ENCODE measurements at regions not wholly inside any gene's neighbourhood (a gene's known extent, or its start where the extent isn't known, plus 50 kb on each side); places are given as distances from the start of the nearest gene placed in this dataset.

DNA sequence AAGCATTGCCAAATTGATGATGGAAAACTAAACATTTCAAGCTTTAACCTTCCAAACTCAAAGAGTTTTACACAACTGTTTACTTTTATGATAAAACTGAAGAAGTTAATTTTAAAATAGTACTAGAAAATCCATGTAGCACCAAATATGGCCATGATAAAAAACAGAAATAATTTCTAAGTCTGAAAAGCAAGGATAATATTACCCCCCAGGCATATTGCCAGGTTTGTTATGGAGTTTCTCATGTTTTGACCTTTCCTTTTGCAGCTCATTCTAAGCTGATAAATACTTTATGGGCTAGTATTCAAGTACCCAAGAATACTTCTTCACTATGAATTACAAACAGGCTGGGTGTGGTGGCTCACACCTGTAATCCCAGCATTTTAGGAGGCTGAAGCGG is 209.9 kb upstream of the ZFP64 start:
- no peak for DNase-seq (ENCODE audit: low read depth)

GRCh38 chr20:52399352-52399751 is 207.8 kb upstream of the ZFP64 start:
- DNase-seq (ENCODE audit: low read depth) = no peak

DNA sequence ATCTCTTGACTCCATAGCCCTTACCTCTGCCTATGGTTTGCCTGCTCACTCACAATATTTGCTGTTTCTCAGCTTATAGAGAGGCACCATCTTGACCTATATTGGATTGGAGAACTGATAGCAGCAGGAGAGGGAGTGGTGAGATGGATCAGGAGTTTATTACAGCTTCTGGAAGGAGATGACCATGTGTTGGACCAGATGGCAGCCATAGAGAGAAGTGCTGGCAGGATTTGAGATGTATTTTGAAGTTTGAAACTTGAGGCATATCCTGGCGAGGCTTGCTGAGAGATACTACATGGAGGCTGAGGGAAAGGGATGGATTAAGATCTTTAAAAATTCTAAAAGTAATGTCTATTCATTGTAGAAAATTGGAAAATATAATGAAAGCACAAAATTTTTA is 198.0 kb upstream of the ZFP64 start:
- DNase-seq (ENCODE audit: low read depth) = no peak

GRCh38 chr20:52383995-52384621 is 192.5 kb upstream of the ZFP64 start:
- DNase-seq (ENCODE audit: low read depth) = no peak

DNA sequence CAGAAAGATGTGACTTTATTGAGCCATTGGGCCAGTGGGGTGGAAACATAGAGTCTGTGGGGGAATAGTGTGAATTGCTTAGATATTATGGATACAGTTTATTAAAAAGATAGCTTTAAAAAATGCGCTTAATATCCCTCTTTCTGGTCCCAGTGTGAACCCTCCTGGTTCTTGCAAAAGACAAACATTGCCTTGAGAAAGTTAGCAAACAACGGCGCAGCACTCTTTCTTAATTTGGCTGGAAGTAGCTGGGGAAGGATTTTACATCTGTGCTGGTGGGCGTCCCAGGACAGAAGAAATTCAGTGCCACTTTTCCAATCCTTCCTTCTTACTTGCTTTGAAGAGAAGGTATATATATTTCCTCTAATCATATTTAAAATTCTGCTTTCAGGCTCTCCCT is 191.4 kb upstream of the ZFP64 start:
- DNase-seq (ENCODE audit: low read depth) = no peak

DNA sequence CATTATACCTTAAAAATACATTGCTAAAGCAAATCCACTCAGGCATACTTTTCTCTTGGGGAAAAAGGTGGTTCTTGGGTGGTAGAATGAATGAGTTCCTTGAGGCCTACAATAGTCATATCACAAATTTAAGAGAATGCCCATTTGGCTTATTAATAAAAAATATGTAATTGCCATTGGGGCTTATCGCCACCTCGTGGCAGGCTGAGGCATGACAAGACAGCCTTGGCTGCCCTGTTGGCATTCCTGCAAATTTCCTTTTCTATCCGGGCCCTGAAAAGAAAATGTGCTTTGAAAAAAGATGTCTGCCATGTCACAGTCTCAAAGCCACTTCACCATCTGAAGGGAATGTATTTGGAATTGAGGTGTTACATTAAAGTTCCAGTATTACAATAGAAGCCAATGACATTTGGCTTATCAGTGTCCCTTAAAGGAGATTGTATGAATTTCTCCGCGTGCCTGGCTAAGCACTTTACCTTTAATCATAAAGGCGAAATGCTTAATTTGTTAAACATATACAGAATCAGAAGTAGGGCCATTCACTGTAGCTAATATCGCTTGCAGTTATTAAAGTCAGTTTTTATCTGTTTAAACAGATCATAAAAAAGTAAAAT is 188.3 kb upstream of the ZFP64 start:
- DNase-seq (ENCODE audit: low read depth) = peak; percentile 4

- DNase-seq (ENCODE audit: low read depth) = no peak
Measured at GRCh38 chr20:52372169-52372568, 180.6 kb upstream of the ZFP64 start.

- DNase-seq (ENCODE audit: low read depth) = no peak
Measured at GRCh38 chr20:52365688-52366087, 174.1 kb upstream of the ZFP64 start.

DNA sequence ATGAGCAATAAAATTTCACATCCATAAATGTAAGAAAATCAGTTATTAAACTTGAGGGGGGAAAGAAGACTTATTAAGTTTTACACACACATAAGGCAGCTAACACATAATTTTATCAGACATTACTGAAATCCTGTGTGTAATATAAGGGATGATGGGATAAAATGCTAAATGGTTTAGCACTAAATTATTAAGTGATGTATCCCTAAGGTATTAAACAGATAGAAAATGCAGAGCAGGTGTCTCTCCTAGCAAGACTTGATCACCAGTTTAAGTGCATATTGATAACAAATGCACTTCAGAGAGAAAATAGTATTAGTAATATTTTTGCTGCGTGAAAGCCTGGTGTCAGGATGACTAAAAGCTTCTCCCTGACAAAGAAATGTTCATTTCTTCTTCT is 172.8 kb upstream of the ZFP64 start:
- DNase-seq (ENCODE audit: low read depth) = no peak

- DNase-seq (ENCODE audit: low read depth) = no peak
Measured at GRCh38 chr20:52361650-52362049, 170.1 kb upstream of the ZFP64 start.

GRCh38 chr20:52349806-52350205 is 158.2 kb upstream of the ZFP64 start:
- DNase-seq (ENCODE audit: low read depth) = no peak

DNA sequence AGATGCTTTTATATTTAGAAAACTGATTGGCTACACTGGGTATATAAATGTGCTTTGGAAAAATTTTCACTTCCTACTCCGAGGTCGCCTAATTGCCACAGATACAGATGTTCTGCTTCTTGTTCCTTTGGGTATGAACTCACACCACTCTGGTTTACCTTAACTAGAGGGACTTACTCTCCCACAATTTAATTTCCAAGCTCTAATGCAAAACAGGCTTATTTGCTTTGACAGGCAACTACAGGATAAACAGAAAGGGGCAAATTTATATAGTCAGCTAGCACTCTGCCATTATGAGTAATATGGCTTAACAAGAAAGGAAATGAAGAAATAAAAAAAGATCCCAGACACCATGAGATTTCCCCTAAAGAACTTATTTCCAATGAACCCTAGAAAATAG is 156.9 kb upstream of the ZFP64 start:
- no peak for DNase-seq (ENCODE audit: low read depth)

GRCh38 chr20:52346797-52347196 is 155.2 kb upstream of the ZFP64 start:
- no peak for DNase-seq (ENCODE audit: low read depth)

DNA sequence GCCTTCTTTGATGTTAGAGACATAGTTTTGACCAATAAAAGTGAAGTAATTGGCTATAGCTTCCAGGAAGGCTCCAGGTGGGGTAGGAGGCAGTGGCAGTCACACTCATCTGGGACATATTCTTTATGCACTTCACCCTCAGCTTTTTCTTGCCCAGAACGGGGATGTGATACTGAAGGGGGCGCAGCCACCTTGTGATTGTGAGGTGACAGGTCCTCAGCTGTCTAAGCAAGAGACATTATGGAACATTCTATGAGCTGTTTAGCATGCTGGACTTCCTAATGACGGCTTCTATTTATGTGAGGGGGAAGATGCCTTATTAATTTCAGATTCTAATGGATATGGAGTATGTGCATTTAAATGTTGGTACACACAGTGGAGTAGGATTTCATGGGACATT is 151.3 kb upstream of the ZFP64 start:
- no peak for DNase-seq (ENCODE audit: low read depth)

DNA sequence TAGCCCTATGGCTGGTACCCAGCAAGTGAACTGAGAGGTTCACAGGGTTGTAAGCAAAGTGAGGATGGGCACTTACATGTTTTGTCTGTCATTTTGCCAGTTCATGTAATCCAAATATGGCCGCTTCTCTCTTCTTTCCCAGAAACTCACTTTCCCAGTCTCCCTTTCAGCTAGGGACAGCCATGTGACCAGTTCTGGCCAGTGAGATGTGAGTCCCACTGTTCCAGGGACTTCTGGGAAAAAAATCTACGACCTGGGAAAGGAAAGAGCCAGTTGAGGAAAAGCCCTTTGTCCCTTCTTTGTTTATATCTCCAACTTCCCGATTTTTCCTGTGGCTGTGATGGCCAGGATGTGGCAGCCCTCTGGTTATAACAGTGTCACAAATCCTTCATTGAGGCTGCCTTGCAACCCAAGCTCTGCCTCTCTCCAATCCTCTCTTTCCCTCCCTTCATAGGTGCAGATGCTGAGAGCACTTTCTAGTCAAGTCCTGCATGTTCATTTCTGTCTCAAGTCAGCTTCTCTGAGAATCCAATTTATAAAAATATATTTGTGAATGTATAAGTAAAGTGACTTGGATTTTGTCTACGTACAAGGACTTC is 148.6 kb upstream of the ZFP64 start:
- peak; percentile 4 for DNase-seq (ENCODE audit: low read depth)

- no peak for DNase-seq (ENCODE audit: low read depth)
Measured at GRCh38 chr20:52332649-52333250, 141.2 kb upstream of the ZFP64 start.

DNA sequence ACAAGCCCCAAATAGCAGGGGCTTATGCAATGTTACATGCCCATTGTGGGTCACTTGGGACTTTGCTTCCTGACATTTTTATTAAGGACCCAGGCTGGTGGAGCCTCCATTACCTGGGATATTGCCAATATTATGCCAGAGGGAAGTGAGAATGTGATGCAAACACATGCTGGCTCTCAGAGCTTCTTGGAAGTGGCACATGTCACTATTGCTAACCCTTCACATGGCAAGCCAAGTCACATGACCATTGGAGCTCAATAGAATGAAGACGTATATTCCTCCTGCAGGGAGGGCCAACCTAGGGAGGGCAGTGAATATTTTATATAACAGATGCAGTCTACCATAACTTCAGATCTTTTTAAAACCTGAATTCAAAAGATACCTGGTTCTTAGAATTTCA is 140.7 kb upstream of the ZFP64 start:
- DNase-seq (ENCODE audit: low read depth) = no peak

- no peak for DNase-seq (ENCODE audit: low read depth)
Measured at GRCh38 chr20:52331655-52332054, 140.1 kb upstream of the ZFP64 start.

DNA sequence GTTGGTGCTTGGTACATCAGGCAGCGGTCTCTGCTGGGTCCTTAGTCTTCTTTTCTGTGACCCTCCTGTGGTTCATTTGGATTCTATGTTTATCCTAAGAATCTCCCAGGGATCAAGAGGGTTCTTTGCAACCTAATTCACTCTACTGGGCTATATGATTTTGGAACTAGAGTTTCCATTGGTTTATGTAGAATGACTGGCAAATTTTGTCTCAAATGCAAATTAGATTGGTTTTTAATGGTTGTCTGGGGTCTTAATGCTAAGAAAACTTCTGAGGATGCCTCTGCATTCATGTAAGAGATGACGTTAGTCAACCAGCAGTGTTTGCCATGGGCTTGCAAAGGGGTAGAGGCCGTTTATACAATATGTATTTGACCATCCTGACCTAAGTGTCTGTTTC is 129.8 kb upstream of the ZFP64 start:
- no peak for DNase-seq (ENCODE audit: low read depth)

- DNase-seq (ENCODE audit: low read depth) = no peak
Measured at GRCh38 chr20:52318651-52319050, 127.1 kb upstream of the ZFP64 start.

- DNase-seq (ENCODE audit: low read depth) = peak; percentile 27
Measured at GRCh38 chr20:52313341-52313963, 121.9 kb upstream of the ZFP64 start.

DNA sequence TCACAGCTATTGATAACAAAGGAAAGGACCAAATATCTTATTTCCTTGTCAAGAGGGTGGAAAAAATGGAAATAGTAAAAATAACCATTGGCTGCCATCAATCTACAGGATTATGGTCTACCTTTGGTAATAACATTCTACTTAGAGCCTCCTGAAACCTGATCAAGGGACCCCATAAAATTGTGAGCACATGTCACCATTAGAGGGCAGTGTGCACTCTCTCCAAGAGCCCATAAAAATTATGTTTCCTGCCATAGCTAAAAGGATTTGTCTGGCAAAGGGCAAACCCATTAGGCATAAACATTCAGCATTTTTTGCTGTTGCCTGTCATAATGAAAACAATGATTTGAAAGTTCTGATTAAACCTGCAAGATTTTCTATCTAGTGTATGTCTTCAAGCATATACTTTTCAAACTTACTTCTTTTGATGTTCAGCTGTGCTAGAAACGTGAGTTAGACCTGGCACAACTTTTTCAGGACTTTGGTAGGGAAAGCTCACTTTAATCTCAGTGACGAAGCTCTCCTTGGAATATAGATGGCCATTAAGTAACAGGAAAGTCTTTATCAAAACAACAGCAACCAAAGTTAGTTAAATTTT is 120.7 kb upstream of the ZFP64 start:
- peak; percentile 60 for DNase-seq (ENCODE audit: low read depth)

Data from EH (cell line).